IMR-90 (cell line): ENCODE measurements at regions not wholly inside any gene's neighbourhood (a gene's known extent, or its start where the extent isn't known, plus 50 kb on each side); places are given as distances from the start of the nearest gene placed in this dataset.

Source experiments
- ATAC-seq: fragments of 200-7000 bp; cut with Tn5 transposase; 2 replicates; pipeline ENCODE4 v1.9.1; 2020; ENCODE audit warnings: low read depth, mild to moderate bottlenecking, moderate library complexity
- BruUV-seq: library from RNA; stranded (reverse); fragments of 400-500 nt; replicated peaks from 2 replicates; lab custom pipeline; 2021; lab: Mats Ljungman, UMichigan
- CTCF ChIA-PET: fragments of 300-600 bp; formaldehyde crosslinking; extraction: SDS; loops from one replicate; lab custom pipeline; 2021; ENCODE audit warnings: antibody characterized with exemption; lab: Yijun Ruan, JAX
- POLR2A ChIA-PET: fragments of 300-600 bp; sonication (Branson Sonifier 250); formaldehyde crosslinking; loops from one replicate; lab custom pipeline; 2022; ENCODE audit warnings: antibody characterized with exemption; ENCODE audit not compliant: unreplicated experiment; lab: Charles Lee
- DNase-seq: peaks from one replicate; pipeline ENCODE4 v3.0.0; 2013
- H2AFZ ChIP-seq: replicated peaks from 2 replicates; pipeline ENCODE3; 2013; ENCODE audit warnings: low read length, mild to moderate bottlenecking; ENCODE audit not compliant: poor library complexity
- H2AK5ac ChIP-seq: 2 replicates; pipeline ENCODE4 v1.6.1; 2013; ENCODE audit warnings: low read depth, low read length, inconsistent platforms
- H2AK9ac ChIP-seq: replicated peaks from 2 replicates; pipeline ENCODE3; 2013; ENCODE audit warnings: mild to moderate bottlenecking, low read depth, low read length, moderate library complexity; ENCODE audit not compliant: poor library complexity
- H2BK120ac ChIP-seq: 2 replicates; pipeline ENCODE4 v1.6.1; 2013; ENCODE audit warnings: low read depth, low read length, inconsistent platforms
- H2BK15ac ChIP-seq: 3 replicates; pipeline ENCODE4 v1.6.1; 2013; ENCODE audit warnings: low read depth, low read length, inconsistent platforms
- H2BK20ac ChIP-seq: 2 replicates; pipeline ENCODE4 v1.6.1; 2013; ENCODE audit warnings: low read depth, mild to moderate bottlenecking, inconsistent platforms, low read length, moderate library complexity
- H2BK5ac ChIP-seq: 2 replicates; pipeline ENCODE4 v1.6.1; 2013; ENCODE audit warnings: mild to moderate bottlenecking, low read depth, low read length, inconsistent platforms; ENCODE audit not compliant: poor library complexity, severe bottlenecking
- H3K14ac ChIP-seq: replicated peaks from 2 replicates; pipeline ENCODE4 v1.6.1; 2013; ENCODE audit warnings: low read depth, low read length, inconsistent platforms
- H3K18ac ChIP-seq: 2 replicates; pipeline ENCODE4 v1.6.1; 2013; ENCODE audit warnings: low read depth, low read length, control low read depth
- H3K23ac ChIP-seq: 2 replicates; pipeline ENCODE4 v1.6.1; 2013; ENCODE audit warnings: low read depth, low read length, inconsistent platforms
- H3K27ac ChIP-seq: 2 replicates; pipeline ENCODE4 v1.5.1; 2013; ENCODE audit warnings: mild to moderate bottlenecking, control low read depth, low read length; ENCODE audit not compliant: insufficient read depth
- H3K27me3 ChIP-seq: 2 replicates; pipeline ENCODE4 v1.6.1; 2013; ENCODE audit warnings: low read length; ENCODE audit not compliant: control insufficient read depth, insufficient read depth
- H3K36me3 ChIP-seq: 2 replicates; pipeline ENCODE4 v1.6.1; 2013; ENCODE audit warnings: low read length, mixed read lengths; ENCODE audit not compliant: control insufficient read depth, insufficient read depth
- H3K4ac ChIP-seq: 2 replicates; pipeline ENCODE4 v1.6.1; 2013; ENCODE audit warnings: low read depth, low read length, inconsistent platforms
- H3K4me1 ChIP-seq: 2 replicates; pipeline ENCODE4 v1.6.1; 2013; ENCODE audit warnings: low read length, mixed read lengths; ENCODE audit not compliant: control insufficient read depth, insufficient read depth
- H3K4me2 ChIP-seq: 2 replicates; pipeline ENCODE4 v1.6.1; 2013; ENCODE audit warnings: low read depth, mild to moderate bottlenecking, control low read depth, low read length, moderate library complexity
- H3K4me3 ChIP-seq: 2 replicates; pipeline ENCODE4 v1.5.1; 2013; ENCODE audit warnings: low read depth, mild to moderate bottlenecking, control low read depth, low read length, moderate library complexity; ENCODE audit not compliant: insufficient read depth
- H3K56ac ChIP-seq: 2 replicates; pipeline ENCODE4 v1.6.1; 2013; ENCODE audit warnings: low read length, inconsistent platforms; ENCODE audit not compliant: insufficient read depth; ENCODE audit errors: extremely low read depth
- H3K79me1 ChIP-seq, 2 experiments: 2 replicates each; pipeline ENCODE4 v1.6.1; 2013; ENCODE audit warnings: low read length in 2 of 2, inconsistent platforms in 1 of 2, low read depth in 1 of 2
- H3K9ac ChIP-seq: 2 replicates; pipeline ENCODE4 v1.6.1; 2013; ENCODE audit warnings: low read depth, low read length, control low read depth
- H3K9me1 ChIP-seq: 2 replicates; pipeline ENCODE4 v1.6.1; 2013; ENCODE audit warnings: low read length, inconsistent platforms; ENCODE audit not compliant: insufficient read depth
- H3K9me3 ChIP-seq: 2 replicates; pipeline ENCODE4 v1.6.1; 2013; ENCODE audit warnings: low read length; ENCODE audit not compliant: control insufficient read depth, insufficient read depth
- H4K20me1 ChIP-seq: 2 replicates; pipeline ENCODE4 v1.6.1; 2013; ENCODE audit warnings: low read length, inconsistent platforms; ENCODE audit not compliant: insufficient read depth
- H4K5ac ChIP-seq: 2 replicates; pipeline ENCODE4 v1.6.1; 2013; ENCODE audit warnings: mild to moderate bottlenecking, low read depth, low read length, control low read depth
- H4K8ac ChIP-seq, 2 experiments: 2 replicates each; pipeline ENCODE4 v1.6.1; 2013; ENCODE audit warnings: low read depth in 2 of 2, low read length in 2 of 2, control low read depth in 1 of 2, inconsistent platforms in 1 of 2
- H4K91ac ChIP-seq: 2 replicates; pipeline ENCODE4 v1.6.1; 2013; ENCODE audit warnings: low read depth, low read length, inconsistent platforms; ENCODE audit not compliant: insufficient read depth
- CHD1 ChIP-seq: IDR thresholded peaks from 2 replicates; pipeline ENCODE4 v1.6.1; 2012; ENCODE audit warnings: low read depth, low read length, improper control_type of control experiment
- FOS ChIP-seq: fragments of 150-350 bp; IDR thresholded peaks from 2 replicates; pipeline ENCODE4 v1.6.1; 2016; ENCODE audit warnings: low read depth, low read length
- MAZ ChIP-seq: IDR thresholded peaks from 2 replicates; pipeline ENCODE4 v1.6.1; 2012; ENCODE audit warnings: low read depth, mild to moderate bottlenecking, low read length, improper control_type of control experiment, moderate library complexity, borderline replicate concordance
- MXI1 ChIP-seq: IDR thresholded peaks from 2 replicates; pipeline ENCODE4 v1.6.1; 2012; ENCODE audit warnings: low read depth, mild to moderate bottlenecking, low read length, moderate library complexity, borderline replicate concordance
- RAD21 ChIP-seq: IDR thresholded peaks from 2 replicates; pipeline ENCODE4 v1.6.1; 2012; ENCODE audit warnings: low read length, improper control_type of control experiment
- RCOR1 ChIP-seq: IDR thresholded peaks from 2 replicates; pipeline ENCODE4 v1.6.1; 2012; ENCODE audit warnings: mild to moderate bottlenecking, low read length, improper control_type of control experiment; ENCODE audit not compliant: insufficient replicate concordance
- RFX5 ChIP-seq: IDR thresholded peaks from 2 replicates; pipeline ENCODE4 v1.8.0; 2012; ENCODE audit warnings: low read depth, mild to moderate bottlenecking, low read length, moderate library complexity
- SMC3 ChIP-seq: fragments of 150-350 bp; IDR thresholded peaks from 2 replicates; pipeline ENCODE4 v1.6.1; 2016; ENCODE audit warnings: low read depth, mild to moderate bottlenecking, antibody characterized with exemption, low read length, moderate library complexity
- USF2 ChIP-seq: fragments of 150-350 bp; IDR thresholded peaks from 2 replicates; pipeline ENCODE4 v1.6.1; 2017; ENCODE audit warnings: mild to moderate bottlenecking, antibody characterized with exemption, low read length, low read depth
- WGBS, 2 experiments: methylation state at CpG; one replicate each; pipeline versions ENCODE4 v1.1.5 to v1.1.7; 2013; ENCODE audit warnings: missing lambda C conversion rate in 2 of 2; ENCODE audit not compliant: insufficient read length in 1 of 2; ENCODE audit errors: extremely low coverage in 2 of 2; 5-methylcytosine and 5-hydroxymethylcytosine counted together
- dilution Hi-C: fragments of 300-500 bp; cut with HindIII; formaldehyde crosslinking; loops from one replicate; pipeline ENCODE4 v1.14.3; 2018; ENCODE audit warnings: low sequenced_read_pairs; ENCODE audit not compliant: unreplicated experiment
- in situ Hi-C: fragments of 300-500 bp; cut with MboI; formaldehyde crosslinking; loops from 3 replicates; pipeline ENCODE4 v1.14.3; 2019; ENCODE audit warnings: low sequenced_read_pairs, inconsistent platforms, mixed read lengths
- intact Hi-C: fragments of 100-400 bp; cut with micrococcal nuclease; formaldehyde crosslinking; loops from 2 replicates; pipeline ENCODE4 v1.10.0; 2022
- TF ChIP-seq, protein P1 (sequence below): conservative IDR thresholded peaks from 2 replicates; pipeline ENCODE4 v1.5.1; 2012; ENCODE audit warnings: mild to moderate bottlenecking, low read depth, low read length, improper control_type of control experiment
- TF ChIP-seq, protein P2 (sequence below): fragments of 150-350 bp; IDR thresholded peaks from 2 replicates; pipeline ENCODE4 v1.6.1; 2016; ENCODE audit warnings: low read depth, mild to moderate bottlenecking, low read length, moderate library complexity, borderline replicate concordance

- POLR2A ChIA-PET: no interaction called here
- H3K4me3 ChIP-seq: no peak overlapping the region
- BruUV-seq: no TSS peak
Observed at GRCh38 chr10:4132216-4132556, 347.2 kb upstream of the KLF6 start.

More at GRCh38 chr10:4132216-4132556, 347.2 kb upstream of the KLF6 start:
- peak overlapping the region; percentile 99 for H2BK120ac ChIP-seq
- peaks cover 8% of the 10 kb centered on the region for H3K4me1 ChIP-seq
- H2AFZ ChIP-seq: peak overlapping the region; percentile 85
- peak overlapping the region; percentile 90 for H2AK5ac ChIP-seq
- CTCF ChIA-PET: no interaction called here
- TF ChIP-seq RAD21: no peak
- TF ChIP-seq, protein P1, sequence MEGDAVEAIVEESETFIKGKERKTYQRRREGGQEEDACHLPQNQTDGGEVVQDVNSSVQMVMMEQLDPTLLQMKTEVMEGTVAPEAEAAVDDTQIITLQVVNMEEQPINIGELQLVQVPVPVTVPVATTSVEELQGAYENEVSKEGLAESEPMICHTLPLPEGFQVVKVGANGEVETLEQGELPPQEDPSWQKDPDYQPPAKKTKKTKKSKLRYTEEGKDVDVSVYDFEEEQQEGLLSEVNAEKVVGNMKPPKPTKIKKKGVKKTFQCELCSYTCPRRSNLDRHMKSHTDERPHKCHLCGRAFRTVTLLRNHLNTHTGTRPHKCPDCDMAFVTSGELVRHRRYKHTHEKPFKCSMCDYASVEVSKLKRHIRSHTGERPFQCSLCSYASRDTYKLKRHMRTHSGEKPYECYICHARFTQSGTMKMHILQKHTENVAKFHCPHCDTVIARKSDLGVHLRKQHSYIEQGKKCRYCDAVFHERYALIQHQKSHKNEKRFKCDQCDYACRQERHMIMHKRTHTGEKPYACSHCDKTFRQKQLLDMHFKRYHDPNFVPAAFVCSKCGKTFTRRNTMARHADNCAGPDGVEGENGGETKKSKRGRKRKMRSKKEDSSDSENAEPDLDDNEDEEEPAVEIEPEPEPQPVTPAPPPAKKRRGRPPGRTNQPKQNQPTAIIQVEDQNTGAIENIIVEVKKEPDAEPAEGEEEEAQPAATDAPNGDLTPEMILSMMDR: no peak
- no peak for TF ChIP-seq SMC3
- no peak for TF ChIP-seq RCOR1
- no peak for TF ChIP-seq RFX5
- TF ChIP-seq CHD1: no peak
- TF ChIP-seq USF2: no peak
- TF ChIP-seq, protein P2, sequence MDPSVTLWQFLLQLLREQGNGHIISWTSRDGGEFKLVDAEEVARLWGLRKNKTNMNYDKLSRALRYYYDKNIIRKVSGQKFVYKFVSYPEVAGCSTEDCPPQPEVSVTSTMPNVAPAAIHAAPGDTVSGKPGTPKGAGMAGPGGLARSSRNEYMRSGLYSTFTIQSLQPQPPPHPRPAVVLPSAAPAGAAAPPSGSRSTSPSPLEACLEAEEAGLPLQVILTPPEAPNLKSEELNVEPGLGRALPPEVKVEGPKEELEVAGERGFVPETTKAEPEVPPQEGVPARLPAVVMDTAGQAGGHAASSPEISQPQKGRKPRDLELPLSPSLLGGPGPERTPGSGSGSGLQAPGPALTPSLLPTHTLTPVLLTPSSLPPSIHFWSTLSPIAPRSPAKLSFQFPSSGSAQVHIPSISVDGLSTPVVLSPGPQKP: no peak
- no peak for TF ChIP-seq MXI1
- TF ChIP-seq MAZ: no peak
- TF ChIP-seq FOS: no peak
- peak overlapping the region; percentile 70 for H3K4me2 ChIP-seq
- no peak for DNase-seq
- peaks cover 0 to 11% of the 10 kb centered on the region in 2 experiments; a peak in 1 of 4 replicates for H3K79me1 ChIP-seq
- in situ Hi-C loops (no loop called here), dilution Hi-C loops (no loop called here), intact Hi-C loops (loop anchor here (5.0 kb wide), 1 partner anchor 350 kb away; no protein-coding TSS in a partner anchor)
- H4K8ac ChIP-seq: peak overlapping the region; percentile 40 to 97
- H4K5ac ChIP-seq: peak overlapping the region; percentile 70
- peak overlapping the region; percentile 92; the same call in 2 of the 3 replicates for H2BK15ac ChIP-seq
- H3K56ac ChIP-seq: peak overlapping the region; percentile 50
- H3K9me1 ChIP-seq: peaks cover 10% of the 10 kb centered on the region
- peak overlapping the region; percentile 100 for H2BK20ac ChIP-seq
- peak overlapping the region; percentile 76 for H3K27ac ChIP-seq
- peak overlapping the region; percentile 99 for H3K18ac ChIP-seq
- H2AK9ac ChIP-seq: peak overlapping the region; percentile 1
- H2BK5ac ChIP-seq: peak overlapping the region; percentile 84
- no peaks in the 10 kb centered on the region for H3K9me3 ChIP-seq
- H3K14ac ChIP-seq: peak overlapping the region; percentile 99
- peak overlapping the region; percentile 98 for H3K4ac ChIP-seq
- no peaks in the 10 kb centered on the region for H3K36me3 ChIP-seq
- H4K20me1 ChIP-seq: no peaks in the 10 kb centered on the region
- peak overlapping the region; percentile 51; the same call in 1 of the 2 replicates for H3K9ac ChIP-seq
- 100% methylated on average over 1 of the region's 1 CpG; no CpG with 5 or more reads in 1 of the 2 experiments for WGBS, 2 experiments
- no peak for ATAC-seq
- H3K27me3 ChIP-seq: no peaks in the 10 kb centered on the region
- H4K91ac ChIP-seq: peak overlapping the region; percentile 87
- H3K23ac ChIP-seq: peak overlapping the region; percentile 95
